ENCODE measurements at regions not wholly inside any gene's neighbourhood (a gene's known extent, or its start where the extent isn't known, plus 50 kb on each side); places are given as distances from the start of the nearest gene placed in this dataset.

DNA sequence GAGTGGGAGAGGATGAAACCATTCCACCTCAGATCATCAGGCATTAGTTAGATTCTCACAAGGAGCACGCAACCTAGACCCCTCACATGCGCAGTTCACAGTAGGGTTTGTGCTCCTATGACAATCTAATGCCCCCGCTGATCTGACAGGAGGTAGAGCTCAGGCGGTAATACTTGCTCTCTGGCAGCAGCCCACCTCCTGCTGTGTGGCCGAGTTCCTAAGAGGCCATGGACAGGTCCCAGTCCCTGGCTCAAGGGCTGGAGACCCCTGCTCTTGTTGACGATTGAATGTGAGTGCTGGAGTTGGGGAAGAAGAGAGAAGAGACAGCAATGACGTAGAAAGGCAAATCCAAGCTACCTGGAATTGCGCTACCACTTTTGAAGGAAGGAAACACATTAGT lies 267.2 kb downstream of the TFEC start:
- Histone ChIP-seq H3K4me3 (no peak overlapping the region), H3K9me3 (no peaks in the 10 kb centered on the region), H3K27me3 (ENCODE audit: insufficient read depth in 3 of 3, low read length in 2 of 3) (no peaks in the 10 kb centered on the region), H3K36me3 (ENCODE audit: insufficient read depth in 1 of 2, low read depth in 1 of 2) (no peaks in the 10 kb centered on the region), H3K27ac (no peak overlapping the region), H3K4me1 (no peaks in the 10 kb centered on the region)
- 83 to 89% (median 84%) methylated on average over 8 of the region's 8 CpGs for WGBS, 3 donors
- ATAC-seq, result no peak
- intact Hi-C loops (cut with DNase I), result no loop called here
- TF ChIP-seq, protein P1, sequence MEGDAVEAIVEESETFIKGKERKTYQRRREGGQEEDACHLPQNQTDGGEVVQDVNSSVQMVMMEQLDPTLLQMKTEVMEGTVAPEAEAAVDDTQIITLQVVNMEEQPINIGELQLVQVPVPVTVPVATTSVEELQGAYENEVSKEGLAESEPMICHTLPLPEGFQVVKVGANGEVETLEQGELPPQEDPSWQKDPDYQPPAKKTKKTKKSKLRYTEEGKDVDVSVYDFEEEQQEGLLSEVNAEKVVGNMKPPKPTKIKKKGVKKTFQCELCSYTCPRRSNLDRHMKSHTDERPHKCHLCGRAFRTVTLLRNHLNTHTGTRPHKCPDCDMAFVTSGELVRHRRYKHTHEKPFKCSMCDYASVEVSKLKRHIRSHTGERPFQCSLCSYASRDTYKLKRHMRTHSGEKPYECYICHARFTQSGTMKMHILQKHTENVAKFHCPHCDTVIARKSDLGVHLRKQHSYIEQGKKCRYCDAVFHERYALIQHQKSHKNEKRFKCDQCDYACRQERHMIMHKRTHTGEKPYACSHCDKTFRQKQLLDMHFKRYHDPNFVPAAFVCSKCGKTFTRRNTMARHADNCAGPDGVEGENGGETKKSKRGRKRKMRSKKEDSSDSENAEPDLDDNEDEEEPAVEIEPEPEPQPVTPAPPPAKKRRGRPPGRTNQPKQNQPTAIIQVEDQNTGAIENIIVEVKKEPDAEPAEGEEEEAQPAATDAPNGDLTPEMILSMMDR (IDR thresholded peaks at IDR 0.05), result no peak
- no peak for DNase-seq

DNA sequence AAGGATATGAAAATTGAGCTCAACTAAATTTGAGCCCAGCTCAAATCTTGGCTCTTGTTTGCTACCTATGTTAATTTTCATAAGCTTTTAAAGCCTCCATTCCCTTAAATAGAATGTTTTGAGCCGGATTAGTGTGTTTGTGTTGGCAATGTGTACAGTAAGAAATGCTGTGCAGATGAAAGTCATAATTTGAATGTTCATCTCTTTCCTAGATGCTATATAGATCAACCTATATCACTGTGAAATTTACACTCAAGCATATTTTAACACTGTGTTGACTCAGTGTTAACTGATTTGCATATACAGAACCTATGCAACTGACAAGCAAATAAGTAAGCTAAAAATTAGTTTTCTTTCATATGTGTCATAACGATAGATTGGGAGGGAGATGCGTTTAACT lies 272.5 kb downstream of the TFEC start:
- Histone ChIP-seq H3K4me3 (no peak overlapping the region), H3K4me1 (no peaks in the 10 kb centered on the region), H3K9me3 (no peaks in the 10 kb centered on the region), H3K27ac (no peak overlapping the region), H3K36me3 (ENCODE audit: insufficient read depth in 1 of 2, low read depth in 1 of 2) (no peaks in the 10 kb centered on the region), H3K27me3 (ENCODE audit: insufficient read depth in 3 of 3, low read length in 2 of 3) (no peaks in the 10 kb centered on the region)
- intact Hi-C loops (cut with DNase I), result no loop called here
- no peak for ATAC-seq
- WGBS, 3 donors, result 74 to 80% (median 76%) methylated on average over 3 of the region's 3 CpGs
- TF ChIP-seq, protein P1 (IDR thresholded peaks at IDR 0.05), result no peak
- no peak for DNase-seq

GRCh38 chr7:115754226-115754625 lies 276.3 kb downstream of the TFEC start:
- 74 to 83% (median 77%) methylated on average over 2 of the region's 2 CpGs for WGBS, 3 donors
- no peaks in the 10 kb centered on the region for H3K4me1 ChIP-seq
- H3K27me3 ChIP-seq (ENCODE audit: insufficient read depth in 3 of 3, low read length in 2 of 3), result no peaks in the 10 kb centered on the region
- DNase-seq (no peak), ATAC-seq (no peak)
- intact Hi-C loops (cut with DNase I), result no loop called here
- H3K4me3 ChIP-seq, result no peak overlapping the region
- H3K27ac ChIP-seq, result no peak overlapping the region
- TF ChIP-seq, protein P1 (IDR thresholded peaks at IDR 0.05), result no peak
- H3K9me3 ChIP-seq, result no peaks in the 10 kb centered on the region
- H3K36me3 ChIP-seq (ENCODE audit: insufficient read depth in 1 of 2, low read depth in 1 of 2), result no peaks in the 10 kb centered on the region

- no peak overlapping the region for H3K4me3 ChIP-seq
- H3K9me3 ChIP-seq, result no peaks in the 10 kb centered on the region
- H3K27me3 ChIP-seq (ENCODE audit: insufficient read depth in 3 of 3, low read length in 2 of 3), result no peaks in the 10 kb centered on the region
- DNase-seq (no peak), ATAC-seq (no peak)
- TF ChIP-seq, protein P1 (IDR thresholded peaks at IDR 0.05), result no peak
- no peaks in the 10 kb centered on the region for H3K36me3 ChIP-seq (ENCODE audit: insufficient read depth in 1 of 2, low read depth in 1 of 2)
- H3K27ac ChIP-seq, result no peak overlapping the region
- WGBS, 3 donors, result 69 to 75% (median 75%) methylated on average over 6 of the region's 6 CpGs
- intact Hi-C loops (cut with DNase I), result no loop called here
- no peaks in the 10 kb centered on the region for H3K4me1 ChIP-seq
Observed at GRCh38 chr7:115749924-115750323, 280.6 kb downstream of the TFEC start.

DNA sequence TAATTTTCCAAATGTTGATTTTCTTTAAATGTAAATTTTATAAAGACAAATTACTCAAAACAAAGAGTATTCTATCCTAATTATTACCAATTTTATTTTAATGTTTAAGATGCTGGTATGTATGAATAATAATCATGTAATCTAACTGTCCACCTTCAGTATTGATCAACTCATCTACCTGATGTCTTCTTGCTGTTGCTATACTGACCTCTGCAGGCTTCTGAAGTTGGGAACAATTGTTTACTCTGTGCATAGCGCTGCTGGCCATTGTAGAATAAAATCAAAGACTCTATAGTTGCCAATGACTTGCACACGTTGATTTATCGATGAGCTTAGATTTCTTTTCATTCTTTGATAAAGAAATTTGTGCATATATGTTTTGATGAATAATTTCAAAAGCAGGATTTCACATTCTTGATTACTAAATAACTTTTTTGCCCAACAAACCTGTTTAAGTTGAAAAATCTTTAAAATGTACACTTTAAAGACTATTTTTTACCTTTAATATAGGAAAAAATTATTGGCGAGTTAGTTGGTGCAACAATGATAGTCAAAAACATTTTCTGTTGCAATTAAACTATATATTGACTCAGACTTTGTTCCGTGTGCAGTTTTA lies 282.3 kb downstream of the TFEC start:
- WGBS, 3 donors, result 57 to 62% (median 58%) methylated on average over 5 of the region's 5 CpGs
- ATAC-seq (no peak), DNase-seq (no peak)
- Histone ChIP-seq H3K4me1 (no peaks in the 10 kb centered on the region), H3K27ac (no peak overlapping the region), H3K4me3 (no peak overlapping the region), H3K27me3 (ENCODE audit: insufficient read depth in 3 of 3, low read length in 2 of 3) (no peaks in the 10 kb centered on the region), H3K9me3 (no peaks in the 10 kb centered on the region), H3K36me3 (ENCODE audit: insufficient read depth in 1 of 2, low read depth in 1 of 2) (no peaks in the 10 kb centered on the region)
- TF ChIP-seq, protein P1 (IDR thresholded peaks at IDR 0.05), result no peak
- intact Hi-C loops (cut with DNase I), result no loop called here
